ENCODE measurements at regions not wholly inside any gene's neighbourhood (a gene's known extent, or its start where the extent isn't known, plus 50 kb on each side); places are given as distances from the start of the nearest gene placed in this dataset.

GRCh38 chr6:16904957-16905356, 143.7 kb upstream of the ATXN1 start:
- Histone ChIP-seq H3K4me2 (no peak overlapping the region), H3K9me3 (no peaks in the 10 kb centered on the region), H3K4me3 (no peak overlapping the region), H3K27ac (no peak overlapping the region), H3K4me1 (no peaks in the 10 kb centered on the region)
- WGBS (ENCODE audit: missing lambda C conversion rate), result 33% methylated on average over 6 of the region's 6 CpGs
- FAIRE-seq, result no peak
- ChIA-PET CTCF (interaction anchor here (0.7 kb wide), 1 partner anchor 61 kb away, joined by 3 read pairs; no protein-coding TSS in a partner anchor), POLR2A (interaction anchor here (0.5 kb wide), 1 partner anchor 110 kb away, joined by 3 read pairs; no protein-coding TSS in a partner anchor)
- ATAC-seq, result no peak
- no peak for TF ChIP-seq ELK1 (IDR thresholded peaks at IDR 0.05; ENCODE audit: low read depth, low read length)
- no peak for TF ChIP-seq HOXB5 (CRISPR knock-in tag; IDR thresholded peaks at IDR 0.05)
- TF ChIP-seq ZNF302 (CRISPR knock-in tag; IDR thresholded peaks at IDR 0.05), result no peak
- TF ChIP-seq FOSB (CRISPR knock-in tag; IDR thresholded peaks at IDR 0.05), result no peak
- TF ChIP-seq BCL3 (IDR thresholded peaks at IDR 0.05), result no peak
- no peak for TF ChIP-seq MAX (IDR thresholded peaks at IDR 0.05)
- TF ChIP-seq EHMT2 (IDR thresholded peaks at IDR 0.05; ENCODE audit: low read depth), result no peak
- no peak for TF ChIP-seq CBX8 (IDR thresholded peaks at IDR 0.05)
- TF ChIP-seq NFE2L2 (conservative IDR thresholded peaks at IDR 0.05; ENCODE audit: low read length), result no peak
- no peak for TF ChIP-seq RNF2 (IDR thresholded peaks at IDR 0.05; ENCODE audit: borderline replicate concordance, low read depth)
- no peak for TF ChIP-seq HMGXB4 (CRISPR knock-in tag; IDR thresholded peaks at IDR 0.05; ENCODE audit: borderline replicate concordance)
- TF ChIP-seq MYC (IDR thresholded peaks at IDR 0.05; ENCODE audit: borderline replicate concordance, low read length), result no peak
- TF ChIP-seq GATA3 (IDR thresholded peaks at IDR 0.05; ENCODE audit: borderline replicate concordance), result no peak
- no peak for TF ChIP-seq CHD4 (IDR thresholded peaks at IDR 0.05; ENCODE audit: borderline replicate concordance)
- TF ChIP-seq HOXB13 (CRISPR knock-in tag; IDR thresholded peaks at IDR 0.05; ENCODE audit: low read depth), result no peak
- no peak for TF ChIP-seq PHF8 (IDR thresholded peaks at IDR 0.05; ENCODE audit: borderline replicate concordance, low read depth)
- TF ChIP-seq JUNB (IDR thresholded peaks at IDR 0.05), result no peak
- TF ChIP-seq EP300 (IDR thresholded peaks at IDR 0.05), result no peak
- TF ChIP-seq RARB (CRISPR knock-in tag; IDR thresholded peaks at IDR 0.05), result no peak
- no peak for DNase-seq (ENCODE audit: low read depth in 1 of 2, low spot score in 1 of 2)

- FAIRE-seq (no peak), ATAC-seq (no peak), DNase-seq (ENCODE audit: low read depth in 1 of 2, low spot score in 1 of 2) (no peak)
- H3K4me2 ChIP-seq, result no peak overlapping the region
- no peak overlapping the region for H3K4me3 ChIP-seq
- no peak overlapping the region for H3K27ac ChIP-seq
- ChIA-PET POLR2A (no interaction called here), CTCF (no interaction called here)
- no peaks in the 10 kb centered on the region for H3K9me3 ChIP-seq
- no peaks in the 10 kb centered on the region for H3K4me1 ChIP-seq
- TF ChIP-seq NR3C1 (IDR thresholded peaks at IDR 0.05), result no peak
- no peak for TF ChIP-seq FOXS1 (CRISPR knock-in tag; IDR thresholded peaks at IDR 0.05)
- TF ChIP-seq CHD4 (IDR thresholded peaks at IDR 0.05; ENCODE audit: borderline replicate concordance), result no peak
- no peak for TF ChIP-seq HDAC2 (IDR thresholded peaks at IDR 0.05)
- no peak for TF ChIP-seq HOXB13 (CRISPR knock-in tag; IDR thresholded peaks at IDR 0.05; ENCODE audit: low read depth)
- TF ChIP-seq RFX5 (IDR thresholded peaks at IDR 0.05), result no peak
- no peak for TF ChIP-seq JUNB (IDR thresholded peaks at IDR 0.05)
- TF ChIP-seq ZNF302 (CRISPR knock-in tag; IDR thresholded peaks at IDR 0.05), result no peak
- TF ChIP-seq MAX (IDR thresholded peaks at IDR 0.05), result no peak
- no peak for TF ChIP-seq KDM5A (IDR thresholded peaks at IDR 0.05)
- no peak for TF ChIP-seq SREBF2 (IDR thresholded peaks at IDR 0.05)
- no peak for TF ChIP-seq FOSL2 (IDR thresholded peaks at IDR 0.05)
- no peak for TF ChIP-seq FOSL2 (CRISPR knock-in tag; IDR thresholded peaks at IDR 0.05)
- TF ChIP-seq RCOR1 (IDR thresholded peaks at IDR 0.05; ENCODE audit: low read depth, low read length), result no peak
- TF ChIP-seq ESRRA (IDR thresholded peaks at IDR 0.05; ENCODE audit: borderline replicate concordance, low read length), result no peak
- no peak for TF ChIP-seq HMGXB4 (CRISPR knock-in tag; IDR thresholded peaks at IDR 0.05; ENCODE audit: borderline replicate concordance)
- no peak for TF ChIP-seq HOXB5 (CRISPR knock-in tag; IDR thresholded peaks at IDR 0.05)
- TF ChIP-seq NFE2L2 (conservative IDR thresholded peaks at IDR 0.05; ENCODE audit: low read length), result no peak
- TF ChIP-seq HEYL (CRISPR knock-in tag; IDR thresholded peaks at IDR 0.05), result no peak
- TF ChIP-seq HOXA7 (CRISPR knock-in tag; IDR thresholded peaks at IDR 0.05), result no peak
- TF ChIP-seq BHLHE40 (IDR thresholded peaks at IDR 0.05; ENCODE audit: low read depth, low read length), result no peak
- WGBS (ENCODE audit: missing lambda C conversion rate), result 23% methylated on average over 7 of the region's 7 CpGs
Measured at GRCh38 chr6:16903470-16903869, 142.2 kb upstream of the ATXN1 start.
